Heart left ventricle (tissue), 16 donors: ENCODE measurements at regions not wholly inside any gene's neighbourhood (a gene's known extent, or its start where the extent isn't known, plus 50 kb on each side); places are given as distances from the start of the nearest gene placed in this dataset.

Source experiments
- ATAC-seq, 4 donors: fragments of 200-7000 bp; cut with Tn5 transposase; one replicate each; pipeline ENCODE4 v1.9.1; 2020 to 2022; ENCODE audit warnings: moderate library complexity in 4 of 4, mild to moderate bottlenecking in 3 of 4, moderate number of reproducible peaks in 1 of 4
- DNase-seq, 5 donors: peaks; one replicate each; pipeline ENCODE4 v3.0.0-alpha.2; 2020
- H3K27ac ChIP-seq, 12 donors: fragments of 200-600 bp; sonication (generic) in 4 of 12; one replicate each; pipeline versions ENCODE4 v1.5.0 to v1.8.0; 2016 to 2022; ENCODE audit warnings: mild to moderate bottlenecking in 2 of 12
- H3K27me3 ChIP-seq, 9 donors: fragments of 200-600 bp; sonication (generic) in 2 of 9; one replicate each; pipeline versions ENCODE4 v1.5.1 to v1.8.0; 2016 to 2022; ENCODE audit warnings: mild to moderate bottlenecking in 3 of 9
- H3K36me3 ChIP-seq, 9 donors: fragments of 200-600 bp; sonication (generic) in 2 of 9; one replicate each; pipeline versions ENCODE4 v1.5.0 to v1.8.0; 2018 to 2022; ENCODE audit warnings: mild to moderate bottlenecking in 2 of 9
- H3K4me1 ChIP-seq, 12 donors: fragments of 200-600 bp; sonication (generic) in 4 of 12; one replicate each; pipeline versions ENCODE4 v1.5.0 to v1.8.0; 2016 to 2022; ENCODE audit warnings: mild to moderate bottlenecking in 3 of 12
- H3K4me3 ChIP-seq, 12 donors: fragments of 200-600 bp; sonication (generic) in 4 of 12; one replicate each; pipeline versions ENCODE4 v1.5.0 to v1.8.0; 2017 to 2022; ENCODE audit warnings: mild to moderate bottlenecking in 9 of 12, moderate library complexity in 4 of 12
- H3K9me3 ChIP-seq, 12 donors: fragments of 200-600 bp; sonication (generic) in 4 of 12; one replicate each; pipeline versions ENCODE4 v1.5.0 to v1.8.0; 2016 to 2022; ENCODE audit warnings: mild to moderate bottlenecking in 1 of 12
- POLR2A ChIP-seq, 2 donors: fragments of 450-650 bp; IDR thresholded peaks; one replicate each; pipeline ENCODE4 v1.6.1; 2017; ENCODE audit warnings: antibody characterized with exemption in 2 of 2, mild to moderate bottlenecking in 2 of 2, moderate library complexity in 2 of 2
- WGBS, 4 donors: extraction: QIAGEN DNeasy Blood & Tissue Kit in 2 of 4; methylation state at CpG; one replicate each; pipeline versions ENCODE4 v1.1.5 to v1.1.7; 2013 to 2018; 5-methylcytosine and 5-hydroxymethylcytosine counted together
- intact Hi-C, 10 donors: fragments of 100-400 bp; cut with DNase I; formaldehyde crosslinking; loops; one replicate each; pipeline versions ENCODE4 v1.11.1 to v1.14.2; 2022
- TF ChIP-seq, protein P1 (sequence below), 12 donors: fragments of 200-600 bp; sonication (generic) in 4 of 12; IDR thresholded peaks; one replicate each; pipeline versions ENCODE4 v1.5.0 to v1.8.0; 2018 to 2022; ENCODE audit warnings: antibody characterized with exemption in 12 of 12, mild to moderate bottlenecking in 5 of 12
- donor health status: ischemic (EF 13 %, LVEDD 7.1; RV severe dilation, severe dysfunction).
- donor health status: healthy with polysubstance abuse.
- donor health status: DM: no; HTN: yes; CAD: no.
- donor health status: DM: no; HTN: no; CAD: no.
- donor health status: ischemic (EF 25% LVEDD 6.9; RV normal size, moderate dysfunction).
- donor health status: ischemic (EF 25% LVEDD 5.7; RV mildly dilated, moderate dysfunction).
- donor health status: healthy.
- donor health status: DM: yes; HTN: yes; CAD: no.
- donor health status: ischemic (EF 35%, LVEDD 5.7; RV mildly dilated, moderate dysfunction).
- donor health status: nonischemic (EF 11% LVEDD 7.7; RV severe dilation, severe dysfunction).
- donor health status: DM: yes; HTN: yes; CAD: no.
- donor health status: PGD.
- donor health status: ischemic (EF 29% LVEDD 5.4; RV normal size, mild dysfunction).
- donor health status: nonischemic (EF 23%, LVEDD 6.1; RV moderate dilation, normal function).

DNA sequence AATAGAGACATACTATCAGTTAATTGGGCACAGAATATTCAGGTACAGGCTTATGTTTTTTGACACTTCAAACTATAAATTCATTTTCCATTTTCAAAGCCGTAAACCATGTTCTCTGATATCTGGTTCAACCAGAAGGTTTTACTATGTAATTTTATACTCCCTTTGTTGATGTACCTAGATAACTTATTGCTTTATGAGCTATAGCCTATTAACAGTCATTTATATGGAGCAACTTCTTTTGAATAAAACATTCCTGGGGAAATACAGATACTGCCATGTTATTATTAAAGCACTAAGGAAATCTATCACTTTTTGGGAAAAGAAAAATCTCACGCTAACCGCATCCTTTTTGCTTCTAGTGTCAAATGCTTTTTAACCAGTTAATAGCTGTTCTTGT is 505.6 kb downstream of the PYDC2 start:
- Histone ChIP-seq H3K4me3 (no peak overlapping the region), H3K9me3 (no peaks in the 10 kb centered on the region), H3K36me3 (no peaks in the 10 kb centered on the region), H3K27me3 (no peaks in the 10 kb centered on the region), H3K4me1 (no peaks in the 10 kb centered on the region), H3K27ac (no peak overlapping the region)
- intact Hi-C loops = no loop called here
- no peak for TF ChIP-seq POLR2A (IDR thresholded peaks at IDR 0.05)
- TF ChIP-seq, protein P1, sequence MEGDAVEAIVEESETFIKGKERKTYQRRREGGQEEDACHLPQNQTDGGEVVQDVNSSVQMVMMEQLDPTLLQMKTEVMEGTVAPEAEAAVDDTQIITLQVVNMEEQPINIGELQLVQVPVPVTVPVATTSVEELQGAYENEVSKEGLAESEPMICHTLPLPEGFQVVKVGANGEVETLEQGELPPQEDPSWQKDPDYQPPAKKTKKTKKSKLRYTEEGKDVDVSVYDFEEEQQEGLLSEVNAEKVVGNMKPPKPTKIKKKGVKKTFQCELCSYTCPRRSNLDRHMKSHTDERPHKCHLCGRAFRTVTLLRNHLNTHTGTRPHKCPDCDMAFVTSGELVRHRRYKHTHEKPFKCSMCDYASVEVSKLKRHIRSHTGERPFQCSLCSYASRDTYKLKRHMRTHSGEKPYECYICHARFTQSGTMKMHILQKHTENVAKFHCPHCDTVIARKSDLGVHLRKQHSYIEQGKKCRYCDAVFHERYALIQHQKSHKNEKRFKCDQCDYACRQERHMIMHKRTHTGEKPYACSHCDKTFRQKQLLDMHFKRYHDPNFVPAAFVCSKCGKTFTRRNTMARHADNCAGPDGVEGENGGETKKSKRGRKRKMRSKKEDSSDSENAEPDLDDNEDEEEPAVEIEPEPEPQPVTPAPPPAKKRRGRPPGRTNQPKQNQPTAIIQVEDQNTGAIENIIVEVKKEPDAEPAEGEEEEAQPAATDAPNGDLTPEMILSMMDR (IDR thresholded peaks at IDR 0.05) = no peak
- ATAC-seq (no peak), DNase-seq (no peak)
- WGBS, 4 donors = 88 to 92% (median 91%) methylated on average over 3 of the region's 3 CpGs

DNA sequence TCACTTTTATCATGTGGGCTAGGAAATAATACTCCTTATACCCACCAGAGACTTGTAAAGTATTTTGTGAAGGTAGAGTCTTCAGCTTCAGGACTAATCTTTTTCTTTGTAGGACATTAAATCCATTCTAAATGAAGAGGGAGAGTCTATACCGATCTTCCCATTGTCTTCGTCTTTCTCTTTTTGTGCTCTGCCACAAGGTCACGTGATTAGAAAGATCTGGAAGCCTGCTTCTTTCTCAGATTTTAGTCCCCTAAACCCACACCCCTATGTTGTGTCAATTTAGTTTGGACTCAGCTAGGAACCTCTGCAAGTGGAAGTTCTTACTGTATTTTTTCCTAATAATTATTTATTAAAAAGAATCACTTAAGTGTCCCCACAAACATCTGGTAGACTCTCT is 507.3 kb downstream of the PYDC2 start:
- Histone ChIP-seq H3K4me3 (no peak overlapping the region), H3K36me3 (no peaks in the 10 kb centered on the region), H3K27me3 (no peaks in the 10 kb centered on the region), H3K4me1 (no peaks in the 10 kb centered on the region), H3K27ac (no peak overlapping the region), H3K9me3 (no peaks in the 10 kb centered on the region)
- WGBS, 4 donors = 57 to 94% (median 76%) methylated on average over 3 of the region's 3 CpGs
- ATAC-seq = no peak
- TF ChIP-seq POLR2A (IDR thresholded peaks at IDR 0.05) = no peak
- TF ChIP-seq, protein P1 (IDR thresholded peaks at IDR 0.05) = no peak
- intact Hi-C loops = no loop called here
- DNase-seq = no peak

DNA sequence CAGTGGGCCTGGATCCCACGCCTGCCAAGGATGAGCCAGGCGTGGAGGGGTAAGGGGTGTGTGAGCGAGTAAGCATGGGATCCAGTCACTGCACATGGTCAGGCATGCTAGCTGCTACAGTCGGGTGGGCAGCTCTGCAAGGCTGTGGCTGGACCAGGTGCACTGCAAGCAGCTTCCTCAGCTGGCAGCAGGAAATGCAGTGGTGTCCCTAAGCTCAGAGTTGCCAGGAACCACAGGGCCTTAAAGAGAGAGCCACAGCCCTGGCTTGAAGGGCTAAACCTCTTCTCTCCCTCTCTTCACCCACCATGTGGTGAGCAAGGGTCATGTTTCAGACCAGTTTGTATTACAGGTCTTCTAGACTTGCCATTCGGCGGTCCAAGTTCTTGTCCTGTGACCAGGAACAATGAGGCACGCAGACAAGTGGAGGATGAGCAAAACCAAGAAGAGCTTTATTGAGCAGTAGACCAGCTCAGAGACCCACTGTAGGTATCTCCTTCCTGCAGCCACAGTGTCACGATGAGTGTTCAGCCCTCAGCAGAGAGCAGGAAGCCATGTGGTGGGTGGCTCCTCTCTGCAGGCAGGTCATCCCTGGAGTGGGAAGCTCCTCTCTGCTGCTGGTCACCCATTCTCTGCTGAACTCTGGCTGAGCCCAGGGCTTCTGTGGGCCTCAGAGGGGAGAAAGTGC is 511.9 kb downstream of the PYDC2 start:
- Histone ChIP-seq H3K4me3 (no peak overlapping the region), H3K9me3 (no peaks in the 10 kb centered on the region), H3K36me3 (no peaks in the 10 kb centered on the region), H3K27me3 (no peaks in the 10 kb centered on the region), H3K4me1 (no peaks in the 10 kb centered on the region), H3K27ac (no peak overlapping the region)
- 86 to 96% (median 91%) methylated on average over 7 to 8 of the region's 8 CpGs for WGBS, 4 donors
- intact Hi-C loops = no loop called here
- ATAC-seq (no peak), DNase-seq (no peak)
- TF ChIP-seq, protein P1 (IDR thresholded peaks at IDR 0.05) = no peak

DNA sequence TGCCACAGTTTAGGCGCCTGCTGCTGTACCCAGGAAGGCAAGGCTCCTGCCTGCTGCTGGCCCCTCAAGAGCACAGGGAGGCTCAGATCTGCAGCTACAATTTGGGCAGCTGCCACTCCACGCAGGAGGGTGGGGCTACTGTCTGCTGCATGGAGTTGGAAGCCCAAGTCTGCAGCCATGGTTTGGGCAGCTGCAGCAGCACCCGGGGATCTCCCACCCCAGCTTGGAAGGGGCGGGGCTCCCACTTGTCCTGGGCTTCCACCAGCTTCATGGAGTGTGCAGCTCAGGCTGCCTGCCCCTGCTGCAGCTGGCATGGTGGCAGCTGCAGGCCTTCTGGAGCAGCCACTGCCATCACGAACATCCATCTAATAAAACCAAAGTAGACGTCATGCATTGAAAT is 512.9 kb downstream of the PYDC2 start:
- Histone ChIP-seq H3K27me3 (no peaks in the 10 kb centered on the region), H3K9me3 (no peaks in the 10 kb centered on the region), H3K4me3 (no peak overlapping the region), H3K4me1 (no peaks in the 10 kb centered on the region), H3K27ac (no peak overlapping the region), H3K36me3 (no peaks in the 10 kb centered on the region)
- TF ChIP-seq, protein P1 (IDR thresholded peaks at IDR 0.05) = no peak
- TF ChIP-seq POLR2A (IDR thresholded peaks at IDR 0.05) = no peak
- WGBS, 4 donors = 68 to 80% (median 74%) methylated on average over 5 to 6 of the region's 6 CpGs
- intact Hi-C loops = no loop called here
- no peak for ATAC-seq
- DNase-seq = no peak
